ENCODE measurements at regions not wholly inside any gene's neighbourhood (a gene's known extent, or its start where the extent isn't known, plus 50 kb on each side); places are given as distances from the start of the nearest gene placed in this dataset.
"Not testable (repeated sequence)": the region's sequence is repeated elsewhere in the genome, so short reads cannot be mapped to it uniquely, and the experiment has no call there.

DNA sequence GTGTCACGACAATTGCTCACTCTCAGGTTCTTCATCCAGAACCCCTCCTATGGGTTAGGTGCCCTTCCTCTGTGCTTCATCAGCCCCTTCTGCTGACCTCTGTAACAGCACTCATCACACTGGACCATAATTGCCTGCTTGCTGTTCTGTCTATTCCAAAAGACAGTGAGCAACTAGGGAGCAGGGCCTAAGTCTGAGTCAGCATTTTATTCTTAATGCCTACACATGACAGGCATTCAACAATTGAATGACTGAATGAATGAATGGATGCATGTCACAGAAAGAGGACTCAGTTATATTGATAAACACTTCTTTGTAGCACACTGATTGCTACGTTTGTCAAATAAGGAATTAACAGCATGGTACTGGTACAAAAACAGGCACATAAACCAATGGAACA, 317.0 kb downstream of the ZIC3 start:
- no peak for DNase-seq (ENCODE audit: low spot score)

DNA sequence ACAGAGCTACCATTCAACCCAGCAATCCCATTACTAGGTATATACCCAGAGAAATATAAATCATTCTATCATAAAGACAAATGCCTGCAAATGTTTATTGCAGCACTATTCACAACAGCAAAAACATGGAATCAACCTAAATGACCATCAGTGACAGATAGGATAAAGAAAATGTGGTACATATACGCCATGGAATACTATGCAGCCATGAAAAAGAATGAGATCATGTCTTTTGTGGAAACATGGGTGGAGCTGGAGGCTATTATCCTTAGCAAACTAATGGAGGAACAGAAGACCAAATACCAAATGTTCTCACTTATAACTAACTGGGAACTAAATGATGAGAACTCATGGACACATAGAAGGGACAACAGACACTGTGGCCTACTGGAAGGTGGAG, 318.9 kb downstream of the ZIC3 start:
- not testable (repeated sequence) for DNase-seq (ENCODE audit: low spot score)

DNA sequence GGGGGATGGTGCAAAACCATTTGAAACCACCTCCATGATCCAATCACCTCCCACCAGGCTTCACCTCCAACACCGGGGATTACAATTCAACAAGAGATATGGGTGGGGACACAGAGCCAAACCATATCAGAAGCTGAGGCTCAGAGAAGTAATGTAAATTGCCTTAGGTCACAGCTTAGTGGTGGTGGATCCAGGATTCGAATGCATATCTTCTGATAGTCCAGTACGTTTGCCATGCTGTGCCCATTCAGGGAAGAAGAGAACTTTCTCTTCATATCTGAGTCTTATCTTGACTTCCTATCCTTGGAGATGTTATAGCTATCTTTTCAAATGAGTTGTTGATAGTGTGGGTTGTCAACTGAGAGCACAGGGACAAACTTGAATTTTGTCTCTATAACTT, 325.5 kb downstream of the ZIC3 start:
- no peak for DNase-seq (ENCODE audit: low spot score)

DNA sequence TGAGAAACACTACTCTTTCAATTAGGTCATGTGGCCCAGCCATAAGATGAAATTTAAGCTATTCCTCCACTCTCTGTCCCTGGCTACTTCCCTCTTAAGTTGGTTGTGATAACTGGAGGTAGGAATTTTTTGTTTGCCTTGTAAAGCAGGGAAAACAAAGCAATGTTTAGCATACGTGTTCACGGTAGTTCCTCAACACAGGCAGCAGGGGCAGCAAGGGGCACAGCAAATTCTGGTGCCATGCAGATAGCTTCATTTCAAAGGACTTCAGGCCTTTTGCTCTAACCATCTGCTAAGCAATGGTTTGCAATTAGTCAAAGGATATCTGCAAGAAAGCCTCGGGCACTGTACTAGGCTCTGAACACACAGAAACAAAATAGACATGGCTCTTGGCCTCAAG, 330.2 kb downstream of the ZIC3 start:
- no peak for DNase-seq (ENCODE audit: low spot score)

DNA sequence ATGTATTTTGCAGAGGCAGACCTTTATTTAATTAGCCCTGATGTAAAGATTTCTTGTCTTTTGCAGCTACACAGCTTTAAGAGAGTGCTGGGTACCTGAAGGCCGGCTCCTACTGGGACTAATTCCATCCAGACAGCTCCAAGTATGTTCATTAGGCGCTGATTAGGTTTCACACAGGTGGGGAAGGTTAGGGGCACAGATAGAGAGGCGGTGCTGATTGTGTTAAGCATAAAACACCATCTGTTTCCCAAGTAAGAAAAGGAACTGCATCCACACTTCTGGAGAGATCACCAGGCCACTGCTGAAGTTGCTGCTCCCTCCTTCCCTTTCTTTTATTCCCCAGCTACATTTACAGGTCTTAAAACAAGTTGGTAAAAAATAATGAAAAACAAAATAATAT, 349.5 kb downstream of the ZIC3 start:
- no peak for DNase-seq (ENCODE audit: low spot score)

DNA sequence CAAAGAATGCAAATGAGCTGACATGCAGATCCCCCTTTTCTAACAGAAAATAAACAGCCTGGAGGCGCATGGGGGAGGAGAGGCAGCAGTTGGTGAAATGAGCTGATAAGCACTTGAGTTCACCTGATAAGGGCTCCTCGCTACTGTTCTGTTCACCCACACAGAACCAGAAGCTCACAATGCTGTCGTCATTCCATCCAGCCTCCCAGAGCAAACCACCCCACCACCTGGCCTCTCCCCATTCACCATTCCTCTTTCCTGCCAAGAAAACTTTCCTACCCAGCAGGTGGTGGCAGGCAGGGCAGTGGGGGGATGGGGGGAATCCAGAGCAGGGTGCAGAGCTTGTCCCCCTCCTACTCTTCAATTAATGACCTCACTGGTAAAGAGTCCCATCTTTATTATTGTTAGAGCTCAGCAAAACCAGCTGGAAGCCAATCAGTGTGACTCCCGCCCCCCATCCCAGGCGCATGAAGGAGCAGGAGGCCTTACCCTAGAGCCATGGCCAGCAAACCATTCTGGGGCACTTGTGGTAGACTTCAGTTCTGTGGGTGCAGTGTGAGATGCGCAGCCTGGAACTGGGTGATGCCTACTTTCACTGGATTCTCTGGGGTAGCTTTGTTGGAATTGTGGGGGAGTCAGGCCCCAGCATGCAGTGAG, 350.3 kb downstream of the ZIC3 start:
- DNase-seq (ENCODE audit: low spot score), result no peak

DNA sequence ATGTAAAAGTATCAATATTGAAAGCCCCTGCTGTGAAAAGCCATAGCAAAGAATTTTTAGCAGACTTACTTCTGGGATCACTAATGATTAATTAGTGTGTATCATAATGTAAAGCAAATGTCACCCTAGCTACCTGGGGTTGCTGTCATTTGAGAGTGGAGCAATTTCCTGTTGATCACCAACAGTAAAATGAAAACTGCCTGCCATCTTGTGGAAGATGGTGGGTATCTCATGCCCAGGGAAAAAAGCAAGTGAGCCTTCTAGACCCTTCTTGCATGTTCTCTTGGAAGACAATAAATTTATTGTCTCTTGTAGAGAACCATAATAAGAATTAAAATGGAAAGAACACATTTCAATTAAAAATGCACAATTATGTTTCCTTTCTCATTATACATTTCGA, 360.2 kb downstream of the ZIC3 start:
- no peak for DNase-seq (ENCODE audit: low spot score)

DNA sequence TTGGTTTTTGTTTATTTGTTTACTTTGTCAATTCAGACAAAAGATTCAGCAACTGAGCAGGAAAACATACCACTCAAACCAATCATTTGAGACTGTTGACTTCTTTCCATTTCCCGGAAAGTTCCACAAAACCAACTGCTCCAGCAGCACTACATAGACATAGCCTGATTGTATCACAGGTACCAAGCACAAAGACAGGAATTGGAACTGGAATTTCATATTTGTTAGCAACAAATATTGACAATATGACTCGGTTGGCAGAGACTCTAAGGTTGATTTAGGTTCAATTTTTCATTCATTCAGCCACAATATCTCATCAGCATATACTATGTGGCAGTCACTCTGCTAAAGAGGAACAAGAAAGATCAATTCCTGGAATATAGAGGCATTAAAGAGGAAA, 364.0 kb downstream of the ZIC3 start:
- no peak for DNase-seq (ENCODE audit: low spot score)

DNA sequence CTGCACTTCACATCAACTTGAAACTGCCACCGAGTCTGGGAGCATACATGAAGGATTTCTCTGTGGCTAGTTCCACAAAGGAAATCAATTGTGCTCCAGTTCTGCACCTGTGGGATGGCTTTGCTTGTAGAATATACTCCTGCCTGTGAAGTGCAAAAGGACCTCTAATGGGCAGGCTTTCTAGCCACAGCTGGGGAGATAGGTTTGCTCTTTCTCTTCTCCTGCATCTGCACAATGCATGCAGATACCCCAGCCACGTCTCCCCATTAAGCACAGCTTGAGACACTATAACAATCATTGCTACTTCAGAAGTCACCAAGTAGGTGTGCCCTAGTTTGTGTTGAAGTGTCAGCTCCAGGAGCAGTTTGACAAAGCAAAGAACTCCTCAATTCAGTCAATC, 364.6 kb downstream of the ZIC3 start:
- no peak for DNase-seq (ENCODE audit: low spot score)

DNA sequence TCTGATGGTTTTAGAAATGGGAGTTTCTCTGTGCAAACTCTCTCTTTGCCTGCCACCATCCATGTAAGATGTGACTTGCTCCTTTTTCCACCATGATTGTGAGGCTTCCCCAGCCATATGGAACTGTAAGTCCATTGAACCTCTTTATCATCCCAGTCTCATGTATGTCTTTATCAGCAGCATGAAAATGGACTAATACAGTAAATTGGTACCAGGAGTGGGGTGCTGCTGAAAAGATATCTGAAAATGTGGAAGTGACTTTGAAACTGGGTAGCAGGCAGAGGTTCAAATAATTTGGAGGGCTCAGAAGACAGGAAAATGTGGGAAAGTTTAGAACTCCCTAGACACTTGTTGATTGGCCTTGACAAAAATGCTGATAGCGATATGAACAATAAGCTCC, 368.3 kb downstream of the ZIC3 start:
- DNase-seq (ENCODE audit: low spot score), result not testable (repeated sequence)

DNA sequence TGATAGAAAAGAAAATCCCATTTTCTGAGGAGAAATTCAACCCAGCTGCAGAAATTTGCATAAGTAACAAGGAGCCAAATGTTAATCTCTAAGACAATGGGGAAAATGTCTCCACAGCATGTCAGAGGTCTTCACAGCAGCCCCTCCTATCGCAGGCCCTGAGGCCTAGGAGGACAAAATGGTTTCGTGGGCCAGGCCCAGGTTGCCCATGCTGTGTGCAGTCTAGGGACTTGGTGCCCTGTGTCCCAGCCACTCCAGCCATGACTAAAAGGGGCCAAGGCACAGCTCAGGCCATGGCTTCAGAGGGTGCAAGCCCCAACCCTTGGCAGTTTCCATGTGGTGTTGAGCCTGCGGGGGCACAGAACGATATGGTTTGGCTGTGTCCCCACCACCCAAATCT, 369.0 kb downstream of the ZIC3 start:
- DNase-seq (ENCODE audit: low spot score), result not testable (repeated sequence)

DNA sequence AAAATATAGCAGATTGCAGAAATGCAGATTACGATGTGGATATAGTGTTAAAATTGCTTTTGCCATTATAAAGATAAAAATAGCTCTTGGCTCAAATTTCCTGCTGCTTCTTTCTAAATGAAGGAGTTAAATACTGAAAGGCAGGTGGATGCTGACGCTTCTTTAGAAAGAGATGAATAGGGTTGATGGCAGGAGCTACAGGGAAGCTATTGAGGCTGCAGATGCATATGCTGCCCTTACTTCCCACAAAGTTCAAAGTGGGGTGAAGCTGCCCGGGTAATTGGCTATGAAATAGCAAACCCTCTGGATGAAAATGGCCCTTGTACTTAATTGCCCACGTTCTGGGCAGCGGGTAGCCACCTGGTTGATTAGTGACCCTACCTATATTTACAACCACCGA, 379.5 kb downstream of the ZIC3 start:
- DNase-seq (ENCODE audit: low spot score), result no peak

DNA sequence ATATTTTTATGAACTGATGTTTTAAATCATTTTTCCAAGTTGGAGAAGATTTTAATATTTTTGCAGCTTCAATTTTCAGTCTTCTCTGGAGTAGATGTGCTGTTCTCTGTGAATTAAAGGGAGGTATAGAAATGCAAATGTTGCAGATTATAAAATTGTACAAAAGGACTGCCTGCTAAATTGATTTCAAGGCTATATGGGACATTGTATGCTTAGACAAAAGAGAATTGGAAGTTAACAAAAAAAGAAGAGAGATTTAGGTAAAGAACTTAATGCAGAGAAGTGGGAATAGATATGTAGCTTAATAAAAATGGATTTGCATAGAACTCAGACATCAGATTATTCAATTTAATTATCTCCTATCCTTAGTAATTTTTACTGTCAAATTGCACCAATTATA, 403.3 kb downstream of the ZIC3 start:
- DNase-seq (ENCODE audit: low spot score), result no peak

DNA sequence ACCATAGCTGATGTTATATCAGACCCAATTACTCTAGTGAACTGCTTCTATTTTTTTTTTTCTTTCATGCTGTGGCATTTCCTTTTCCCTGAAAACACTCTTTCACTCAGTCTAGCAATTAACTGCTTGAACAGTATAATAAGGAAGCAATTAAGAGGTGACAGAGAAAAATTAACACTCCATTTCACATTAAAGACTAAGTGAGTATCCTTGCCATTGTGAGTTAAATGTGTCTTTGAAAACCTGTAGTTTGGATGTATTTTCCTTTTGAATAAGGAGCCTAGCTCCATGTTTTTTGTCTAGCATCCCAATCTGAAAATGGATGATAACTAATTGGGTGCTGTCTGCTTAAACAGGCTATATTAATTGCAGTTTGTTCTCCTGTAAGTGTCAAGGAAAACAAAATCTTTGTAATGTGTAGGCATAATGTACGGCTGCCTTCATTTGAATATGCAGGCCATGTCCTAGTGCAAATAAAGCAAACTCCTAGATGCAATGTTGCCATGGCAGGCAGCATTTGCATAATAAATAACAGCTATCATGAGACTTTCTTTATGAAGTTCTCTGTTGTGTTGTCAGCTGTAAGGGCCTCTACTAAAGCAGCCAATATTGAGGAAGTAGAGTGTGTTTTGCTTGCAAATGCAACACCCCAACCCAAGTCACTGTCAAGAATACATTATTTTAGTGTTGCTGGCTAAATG, 416.7 kb downstream of the ZIC3 start:
- no peak for DNase-seq (ENCODE audit: low spot score)

DNA sequence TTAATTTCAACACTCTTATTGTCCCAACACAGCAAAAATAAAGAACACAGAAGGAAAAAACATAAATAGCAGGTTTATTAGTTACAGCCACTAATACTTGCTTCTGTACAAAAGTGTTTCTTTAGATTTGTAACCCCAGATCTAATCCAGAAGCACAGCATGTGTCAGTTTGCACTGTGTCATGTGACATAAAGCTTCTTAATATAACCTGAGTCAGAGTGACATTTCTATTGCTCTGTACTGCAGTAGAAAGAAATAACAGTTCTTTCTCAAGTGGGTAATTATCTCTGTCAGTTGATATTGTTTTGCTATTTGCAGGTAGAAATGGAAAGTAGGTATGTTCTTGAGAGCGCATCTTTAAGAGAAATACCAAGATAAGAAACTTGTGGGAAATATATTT, 422.5 kb downstream of the ZIC3 start:
- no peak for DNase-seq (ENCODE audit: low spot score)

DNA sequence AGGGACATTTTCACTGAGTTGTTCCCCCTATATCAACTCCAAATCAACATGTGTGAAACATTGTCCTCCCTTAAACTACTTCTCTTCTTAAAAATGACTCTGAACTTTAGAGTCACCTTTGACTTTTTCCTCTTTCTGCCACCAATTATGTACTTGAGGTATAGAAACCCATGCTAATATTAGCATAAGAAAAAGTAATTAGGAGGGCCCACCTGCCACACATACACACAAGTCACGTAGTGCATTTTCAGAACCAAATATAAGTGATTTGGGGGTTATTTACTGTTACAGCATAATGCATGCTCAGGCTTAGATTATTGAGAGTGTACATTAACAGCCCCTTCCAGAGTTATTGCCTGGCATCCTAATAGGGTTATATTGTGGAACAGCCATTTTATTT, 432.7 kb downstream of the ZIC3 start:
- DNase-seq (ENCODE audit: low spot score), result no peak

DNA sequence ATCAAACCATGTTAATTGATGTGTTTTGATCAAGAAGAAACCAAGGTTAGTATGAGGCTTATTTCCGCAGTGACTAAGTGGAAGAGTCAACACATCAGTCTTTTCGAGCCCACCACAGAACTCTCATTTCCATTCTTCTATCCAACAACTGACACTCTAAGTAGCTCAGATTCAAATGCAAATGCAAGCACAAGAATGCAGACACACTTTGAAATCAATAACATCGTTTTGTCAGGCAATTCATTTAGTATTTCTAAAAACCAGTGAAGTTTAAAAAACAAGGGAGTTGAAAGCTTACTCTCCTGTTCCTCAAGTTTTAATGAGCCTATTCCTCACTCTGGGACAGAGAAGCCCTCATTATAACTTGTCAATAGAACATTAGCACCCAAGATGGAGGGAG, 433.1 kb downstream of the ZIC3 start:
- no peak for DNase-seq (ENCODE audit: low spot score)

DNA sequence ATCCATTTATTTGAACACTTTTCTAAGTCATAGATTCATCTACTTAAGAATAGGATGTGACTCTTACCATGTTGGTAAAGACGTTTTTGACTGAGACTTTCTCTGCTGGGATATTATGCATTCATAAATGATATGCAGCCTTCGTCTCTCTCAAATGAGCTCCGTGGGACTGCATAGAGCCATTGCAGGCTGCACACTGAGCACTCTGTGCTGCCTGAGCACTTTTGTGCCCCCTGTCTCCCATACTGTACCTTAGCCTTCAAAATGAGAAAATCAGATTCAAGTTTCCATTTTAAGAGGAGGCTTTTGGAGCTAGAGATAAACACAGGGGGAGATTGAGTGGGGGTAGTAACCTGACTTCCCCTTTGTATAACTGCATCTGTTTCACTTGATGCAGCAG, 433.6 kb downstream of the ZIC3 start:
- no peak for DNase-seq (ENCODE audit: low spot score)

DNA sequence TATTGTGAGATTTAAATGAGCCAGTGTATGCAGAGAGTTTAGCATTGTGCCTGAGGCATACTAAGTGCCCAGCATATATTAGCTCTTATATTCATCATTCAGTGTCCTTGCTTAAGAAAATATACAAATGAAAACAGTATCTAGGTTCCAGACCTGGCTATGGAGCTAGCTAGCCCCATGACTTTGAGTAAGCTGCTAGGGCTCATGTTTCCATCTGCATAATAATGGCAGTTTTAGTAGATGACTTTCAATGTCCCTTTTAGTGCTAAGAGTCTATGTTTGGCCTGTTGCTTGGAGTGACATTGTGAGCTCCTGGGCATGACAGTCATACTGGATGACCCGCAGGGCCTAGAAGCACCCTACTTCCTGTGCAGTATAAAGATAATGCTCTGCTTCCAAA, 435.3 kb downstream of the ZIC3 start:
- DNase-seq (ENCODE audit: low spot score), result no peak

DNA sequence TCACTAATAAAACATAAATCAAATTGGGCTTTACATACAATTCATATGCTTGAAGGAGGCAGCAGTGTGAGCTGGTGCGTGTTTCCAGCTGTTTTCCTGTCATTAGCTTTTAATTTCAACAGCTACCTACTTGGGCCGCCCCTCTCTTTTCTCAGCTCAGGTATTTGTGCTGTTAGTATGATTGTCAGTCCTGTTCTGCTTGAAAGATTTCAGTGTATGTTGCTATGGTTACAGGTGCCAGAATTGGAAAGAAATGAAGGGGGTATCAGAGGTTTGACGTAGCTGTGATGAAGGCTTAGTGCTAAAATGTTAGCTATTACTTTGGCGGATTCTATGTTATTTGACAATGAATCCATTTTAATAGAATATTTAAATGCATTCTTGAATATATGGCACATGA, 440.3 kb downstream of the ZIC3 start:
- DNase-seq (ENCODE audit: low spot score), result no peak

DNA sequence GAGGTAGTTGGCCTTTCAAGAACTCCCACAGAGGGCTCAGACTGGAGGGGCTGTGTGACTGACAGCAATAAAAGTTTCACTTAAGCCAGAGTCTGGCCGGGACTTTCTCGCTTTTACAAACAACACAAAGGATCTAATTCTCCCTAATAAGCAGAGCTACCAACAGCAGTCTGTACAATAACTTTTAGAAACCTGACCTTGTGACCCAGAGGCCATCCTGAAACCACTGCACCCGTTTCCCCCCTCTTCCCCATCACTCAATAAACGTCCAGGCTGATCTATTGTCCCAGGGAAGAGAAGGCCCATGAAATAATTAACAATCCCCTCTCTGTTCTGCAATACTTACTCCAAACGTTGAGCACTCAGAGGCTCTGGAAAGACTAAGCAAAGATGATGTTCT, 442.4 kb downstream of the ZIC3 start:
- DNase-seq (ENCODE audit: low spot score), result no peak

DNA sequence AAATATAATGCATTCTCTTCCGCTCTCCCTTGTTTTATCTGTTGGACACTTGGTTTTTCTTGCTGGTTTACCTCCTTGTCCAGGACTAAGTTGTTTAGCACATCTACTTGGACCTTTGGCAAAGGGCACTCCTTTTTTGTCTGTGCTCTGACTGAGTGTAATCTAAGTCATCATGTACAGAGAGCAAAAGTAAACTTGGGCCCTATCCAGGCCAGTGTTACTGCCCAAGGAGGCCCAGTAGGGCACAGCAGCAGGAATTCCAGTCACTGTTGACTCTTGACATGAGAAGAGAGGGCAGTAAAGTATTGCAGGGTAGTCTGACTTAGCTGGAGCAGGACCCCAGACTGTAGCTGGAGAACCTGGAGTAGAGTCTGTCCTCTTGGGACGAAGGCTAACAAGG, 445.5 kb downstream of the ZIC3 start:
- no peak for DNase-seq (ENCODE audit: low spot score)

DNA sequence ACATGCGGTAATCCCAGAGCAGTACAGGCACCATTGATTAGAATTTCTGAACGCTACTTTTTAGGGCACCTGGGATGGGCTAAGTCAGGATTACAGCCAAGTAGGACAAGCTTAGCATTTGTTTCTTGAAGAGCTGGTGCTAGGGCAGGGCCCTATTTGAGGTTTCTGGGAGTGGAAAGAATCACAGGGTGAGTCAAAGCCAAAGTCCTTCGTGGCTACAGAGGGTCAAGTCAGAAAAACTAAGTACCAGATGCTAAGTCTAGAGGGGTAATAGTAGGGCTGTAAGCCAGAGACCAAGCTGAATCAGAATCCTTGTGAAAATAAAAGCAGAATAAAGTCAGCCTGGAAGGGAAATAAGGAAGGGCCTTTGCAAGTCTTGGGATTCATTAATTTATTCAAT, 448.6 kb downstream of the ZIC3 start:
- no peak for DNase-seq (ENCODE audit: low spot score)

DNA sequence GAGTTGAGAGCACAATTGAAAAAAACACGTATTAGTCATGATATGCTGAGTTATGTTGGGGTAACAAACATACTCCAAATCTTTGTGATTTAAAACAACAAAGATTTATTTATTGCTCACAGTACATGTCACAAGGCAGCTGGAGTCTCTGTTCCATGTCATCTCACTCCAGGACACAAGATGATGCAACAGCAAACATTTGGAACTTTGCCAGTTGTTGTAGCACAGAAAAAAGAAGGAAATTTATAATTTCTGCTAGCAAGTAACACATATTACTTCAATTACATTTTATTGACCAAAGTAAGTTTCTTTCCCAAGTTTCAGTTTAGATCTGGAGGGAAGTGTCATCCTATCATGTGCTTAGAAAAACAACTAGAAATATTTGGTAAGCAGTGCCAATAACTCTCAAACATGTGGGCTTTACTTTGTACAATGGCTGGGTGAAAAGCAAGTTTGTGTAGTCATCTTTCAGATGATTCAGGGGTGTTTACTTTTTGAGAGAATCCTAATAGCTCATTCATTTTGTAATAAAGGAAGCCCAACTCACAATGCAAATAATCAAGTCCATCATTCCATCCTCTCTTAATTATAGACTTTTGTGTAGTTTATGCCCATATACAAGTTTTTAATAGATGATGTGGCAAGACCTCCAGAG, 452.3 kb downstream of the ZIC3 start:
- DNase-seq (ENCODE audit: low spot score), result no peak
